ENCODE measurements at regions not wholly inside any gene's neighbourhood (a gene's known extent, or its start where the extent isn't known, plus 50 kb on each side); places are given as distances from the start of the nearest gene placed in this dataset.

DNA sequence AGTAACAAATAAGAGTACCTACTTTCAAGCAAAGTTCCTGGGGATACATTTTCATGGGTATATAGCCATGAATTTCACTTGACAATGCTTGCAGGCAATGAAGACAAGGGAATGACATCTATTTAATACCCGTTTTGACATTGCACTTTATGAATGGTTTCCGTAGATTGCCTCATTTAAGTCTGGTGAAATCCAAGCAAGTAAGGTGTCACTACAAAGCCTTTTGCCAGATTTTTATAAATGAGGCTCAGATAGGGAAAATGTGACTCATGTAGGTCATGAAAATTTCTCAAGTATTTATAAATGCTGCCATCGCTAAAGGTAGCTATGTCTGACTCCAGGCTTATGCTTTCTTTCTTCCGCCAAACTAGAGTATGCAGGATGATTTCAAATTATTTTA, 644.3 kb downstream of the CDH8 start:
- intact Hi-C loops (cut with micrococcal nuclease), result no loop called here

DNA sequence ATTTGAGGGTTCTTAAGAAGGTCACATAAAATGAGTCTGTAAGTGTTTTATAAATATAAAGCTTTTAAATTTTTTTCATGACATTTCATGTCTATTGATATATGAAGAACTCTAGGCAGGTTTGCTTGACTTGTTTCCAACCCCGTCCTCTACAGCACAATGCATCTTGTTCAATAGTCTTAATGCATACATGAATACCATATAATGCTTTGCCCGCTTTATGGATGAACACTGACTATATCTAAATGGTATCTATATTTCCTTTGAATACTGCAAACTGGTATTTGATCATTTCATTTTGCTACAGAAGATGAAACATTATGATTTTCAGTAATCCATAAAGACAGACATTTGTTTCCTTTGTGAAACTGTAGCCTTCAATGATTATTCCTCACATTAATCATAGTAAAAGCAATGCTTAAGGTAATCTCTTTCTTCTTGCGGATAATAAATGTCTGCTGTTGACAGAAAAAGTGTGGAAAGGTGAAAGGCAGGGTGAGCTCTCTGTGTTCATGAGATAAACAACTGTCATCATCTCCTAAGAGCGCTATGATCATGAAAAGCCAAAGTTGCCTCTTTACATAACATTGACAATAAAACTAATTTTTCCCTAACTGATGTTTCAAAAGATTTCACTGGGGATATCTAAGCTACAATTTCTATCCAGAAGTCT, 645.1 kb downstream of the CDH8 start:
- Mint-ChIP-seq H3K36me3 (ENCODE audit: insufficient read depth, unreplicated experiment) (no peaks in the 10 kb centered on the region), H3K4me3 (ENCODE audit: unreplicated experiment) (no peak overlapping the region), H3K27ac (ENCODE audit: low read depth, unreplicated experiment) (no peak overlapping the region), H3K27me3 (ENCODE audit: insufficient read depth, unreplicated experiment) (peaks cover 52% of the 10 kb centered on the region), H3K4me1 (ENCODE audit: insufficient read depth, unreplicated experiment) (no peaks in the 10 kb centered on the region), H3K9me3 (ENCODE audit: unreplicated experiment) (no peaks in the 10 kb centered on the region)
- no TSS peak for BruUV-seq (replicated peaks)
- no peak for DNase-seq (ENCODE audit: unreplicated experiment)
- CTCF ChIA-PET, result interaction anchor here (0.6 kb wide), 1 partner anchor 608 kb away, joined by 3 read pairs; no protein-coding TSS in a partner anchor
- intact Hi-C loops (cut with micrococcal nuclease), result no loop called here
- TF ChIP-seq, protein P1, sequence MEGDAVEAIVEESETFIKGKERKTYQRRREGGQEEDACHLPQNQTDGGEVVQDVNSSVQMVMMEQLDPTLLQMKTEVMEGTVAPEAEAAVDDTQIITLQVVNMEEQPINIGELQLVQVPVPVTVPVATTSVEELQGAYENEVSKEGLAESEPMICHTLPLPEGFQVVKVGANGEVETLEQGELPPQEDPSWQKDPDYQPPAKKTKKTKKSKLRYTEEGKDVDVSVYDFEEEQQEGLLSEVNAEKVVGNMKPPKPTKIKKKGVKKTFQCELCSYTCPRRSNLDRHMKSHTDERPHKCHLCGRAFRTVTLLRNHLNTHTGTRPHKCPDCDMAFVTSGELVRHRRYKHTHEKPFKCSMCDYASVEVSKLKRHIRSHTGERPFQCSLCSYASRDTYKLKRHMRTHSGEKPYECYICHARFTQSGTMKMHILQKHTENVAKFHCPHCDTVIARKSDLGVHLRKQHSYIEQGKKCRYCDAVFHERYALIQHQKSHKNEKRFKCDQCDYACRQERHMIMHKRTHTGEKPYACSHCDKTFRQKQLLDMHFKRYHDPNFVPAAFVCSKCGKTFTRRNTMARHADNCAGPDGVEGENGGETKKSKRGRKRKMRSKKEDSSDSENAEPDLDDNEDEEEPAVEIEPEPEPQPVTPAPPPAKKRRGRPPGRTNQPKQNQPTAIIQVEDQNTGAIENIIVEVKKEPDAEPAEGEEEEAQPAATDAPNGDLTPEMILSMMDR (IDR thresholded peaks at IDR 0.05; ENCODE audit: unreplicated experiment), result no peak
- POLR2A ChIA-PET, result no interaction called here

More for the DNA sequence above, 644.3 kb downstream of the CDH8 start:
- ChIA-PET POLR2A (interaction anchor here (0.7 kb wide), 1 partner anchor 60 kb away, joined by 3 read pairs; no protein-coding TSS in a partner anchor), CTCF (interaction anchor here (0.6 to 1.1 kb wide), 2 partner anchors 24 to 124 kb away, joined by 3 read pairs; no protein-coding TSS in a partner anchor)
- Mint-ChIP-seq H3K4me1 (ENCODE audit: insufficient read depth, unreplicated experiment) (no peaks in the 10 kb centered on the region), H3K9me3 (ENCODE audit: unreplicated experiment) (no peaks in the 10 kb centered on the region), H3K27me3 (ENCODE audit: insufficient read depth, unreplicated experiment) (peaks cover 44% of the 10 kb centered on the region), H3K36me3 (ENCODE audit: insufficient read depth, unreplicated experiment) (no peaks in the 10 kb centered on the region), H3K27ac (ENCODE audit: low read depth, unreplicated experiment) (no peak overlapping the region), H3K4me3 (ENCODE audit: unreplicated experiment) (no peak overlapping the region)
- no TSS peak for BruUV-seq (replicated peaks)
- TF ChIP-seq, protein P1 (IDR thresholded peaks at IDR 0.05; ENCODE audit: unreplicated experiment), result no peak
- DNase-seq (ENCODE audit: unreplicated experiment), result no peak

DNA sequence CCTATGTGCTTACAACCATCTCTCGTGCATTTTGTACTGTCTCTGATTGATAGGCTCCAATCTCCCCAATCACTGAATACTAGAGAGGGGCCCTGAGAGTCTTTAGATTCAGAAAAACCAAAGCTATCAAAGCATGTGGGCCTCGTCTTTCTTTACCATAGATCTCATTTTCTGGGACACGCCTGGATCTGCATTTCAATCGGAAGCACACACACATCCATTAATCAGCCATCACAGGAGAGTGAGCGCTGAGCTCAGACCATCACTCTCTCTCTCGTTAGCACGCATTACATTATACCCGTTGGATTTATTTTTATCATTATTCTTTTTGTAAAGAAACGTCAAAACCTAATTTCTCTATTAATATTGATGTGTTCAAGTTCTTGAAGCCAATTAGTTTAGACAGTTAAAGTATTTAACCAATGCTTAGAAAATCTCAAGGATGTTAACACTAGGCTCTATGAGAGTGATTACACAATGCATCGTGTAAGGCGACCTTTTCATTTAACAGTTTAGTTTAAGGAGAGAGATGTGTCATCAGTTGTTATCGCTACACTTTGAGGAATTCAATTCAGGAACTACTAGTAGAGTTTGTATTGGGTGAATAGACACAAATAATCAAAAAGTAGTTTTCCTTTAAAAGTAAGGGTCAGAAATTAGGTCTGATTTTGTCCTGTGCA, 650.7 kb downstream of the CDH8 start:
- CTCF ChIA-PET, result no interaction called here
- no peak overlapping the region for H3K4me3 Mint-ChIP-seq (ENCODE audit: unreplicated experiment)
- no peak for DNase-seq (ENCODE audit: unreplicated experiment)
- TF ChIP-seq, protein P1 (IDR thresholded peaks at IDR 0.05; ENCODE audit: unreplicated experiment), result no peak
- no TSS peak for BruUV-seq (replicated peaks)
- POLR2A ChIA-PET, result interaction anchor here (0.6 kb wide), 1 partner anchor 703 kb away, joined by 3 read pairs; no protein-coding TSS in a partner anchor
- H3K36me3 Mint-ChIP-seq (ENCODE audit: insufficient read depth, unreplicated experiment), result no peaks in the 10 kb centered on the region
- no peak overlapping the region for H3K27ac Mint-ChIP-seq (ENCODE audit: low read depth, unreplicated experiment)
- H3K4me1 Mint-ChIP-seq (ENCODE audit: insufficient read depth, unreplicated experiment), result no peaks in the 10 kb centered on the region
- no peaks in the 10 kb centered on the region for H3K9me3 Mint-ChIP-seq (ENCODE audit: unreplicated experiment)
- intact Hi-C loops (cut with micrococcal nuclease), result no loop called here
- H3K27me3 Mint-ChIP-seq (ENCODE audit: insufficient read depth, unreplicated experiment), result peaks cover 72% of the 10 kb centered on the region

DNA sequence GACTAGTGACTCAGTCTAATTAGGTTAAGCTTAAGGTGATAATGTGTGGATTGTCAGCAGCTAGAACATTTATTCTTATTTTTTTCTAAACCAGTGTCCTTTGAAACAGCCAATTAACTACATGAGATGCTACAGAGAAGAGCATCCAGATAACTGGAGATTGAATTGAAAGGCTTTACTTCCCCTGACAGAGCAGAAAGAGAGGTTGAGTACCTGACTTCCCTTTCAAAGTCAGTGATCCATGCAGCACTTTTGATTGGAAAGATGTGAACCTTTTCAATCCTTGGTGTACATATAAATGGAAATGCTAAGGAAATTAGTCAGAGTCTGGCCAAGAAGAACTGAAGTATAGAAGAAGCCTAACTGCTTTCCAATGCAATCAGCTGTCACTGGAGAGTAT, 653.8 kb downstream of the CDH8 start:
- TF ChIP-seq, protein P1 (IDR thresholded peaks at IDR 0.05; ENCODE audit: unreplicated experiment), result no peak
- Mint-ChIP-seq H3K4me3 (ENCODE audit: unreplicated experiment) (no peak overlapping the region), H3K36me3 (ENCODE audit: insufficient read depth, unreplicated experiment) (no peaks in the 10 kb centered on the region), H3K9me3 (ENCODE audit: unreplicated experiment) (no peaks in the 10 kb centered on the region), H3K4me1 (ENCODE audit: insufficient read depth, unreplicated experiment) (no peaks in the 10 kb centered on the region), H3K27me3 (ENCODE audit: insufficient read depth, unreplicated experiment) (peaks cover 83% of the 10 kb centered on the region), H3K27ac (ENCODE audit: low read depth, unreplicated experiment) (no peak overlapping the region)
- POLR2A ChIA-PET, result no interaction called here
- CTCF ChIA-PET, result no interaction called here
- no TSS peak for BruUV-seq (replicated peaks)
- intact Hi-C loops (cut with micrococcal nuclease), result no loop called here
- no peak for DNase-seq (ENCODE audit: unreplicated experiment)
